GM18505 (cell line): ENCODE measurements at regions not wholly inside any gene's neighbourhood (a gene's known extent, or its start where the extent isn't known, plus 50 kb on each side); places are given as distances from the start of the nearest gene placed in this dataset.
"Not testable (repeated sequence)": the region's sequence is repeated elsewhere in the genome, so short reads cannot be mapped to it uniquely, and the experiment has no call there.

Experiments used
- ATAC-seq: cut with Tn5 transposase; IDR thresholded peaks from one replicate; pipeline ENCODE4 v1.9.1; 2021; ENCODE audit not compliant: unreplicated experiment
- POLR2A ChIP-seq: IDR thresholded peaks from 4 replicates; pipeline ENCODE4 v1.6.1; 2011; ENCODE audit warnings: borderline replicate concordance; ENCODE audit not compliant: insufficient read depth, insufficient read length; ENCODE audit errors: extremely low read depth

DNA sequence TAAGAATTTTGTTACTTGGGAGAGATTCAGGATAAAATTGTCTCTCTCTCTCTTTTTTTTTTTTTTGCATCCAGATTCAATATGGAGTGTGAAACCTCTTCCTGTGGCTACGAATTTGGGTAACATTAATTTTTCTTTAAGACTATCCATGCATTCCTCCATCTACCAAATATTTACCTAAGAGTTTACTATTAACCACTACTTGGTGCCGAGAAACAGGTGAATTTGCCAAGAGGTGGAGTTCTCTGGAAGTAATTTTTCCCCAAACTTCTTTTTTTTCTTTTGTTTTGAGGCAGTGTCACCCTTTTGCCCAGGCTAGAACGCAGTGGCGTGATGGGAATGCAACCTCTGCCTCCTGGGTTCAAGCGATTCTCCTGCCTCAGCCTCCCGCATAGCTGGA is 206.3 kb upstream of the VLDLR start:
- no peak for TF ChIP-seq POLR2A
- no peak for ATAC-seq

DNA sequence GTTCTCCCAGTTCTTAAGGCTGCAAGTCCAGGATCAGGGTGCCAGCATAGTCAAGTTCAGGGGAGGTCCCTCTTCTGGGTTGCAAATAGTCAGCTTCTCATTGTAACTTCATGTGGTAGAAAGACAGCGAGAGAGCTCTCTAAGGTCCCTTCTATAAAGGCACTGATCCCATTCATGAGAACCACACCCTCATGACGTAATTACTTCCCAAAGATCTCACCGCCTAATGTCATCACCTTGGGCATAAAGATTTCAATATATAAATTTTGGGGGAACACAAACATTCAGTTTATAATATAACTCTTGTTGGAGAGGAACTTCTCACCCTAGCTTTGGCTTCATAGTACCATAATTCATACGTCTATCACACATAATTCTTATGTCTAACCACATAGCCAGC is 203.9 kb upstream of the VLDLR start:
- no peak for ATAC-seq
- no peak for TF ChIP-seq POLR2A

DNA sequence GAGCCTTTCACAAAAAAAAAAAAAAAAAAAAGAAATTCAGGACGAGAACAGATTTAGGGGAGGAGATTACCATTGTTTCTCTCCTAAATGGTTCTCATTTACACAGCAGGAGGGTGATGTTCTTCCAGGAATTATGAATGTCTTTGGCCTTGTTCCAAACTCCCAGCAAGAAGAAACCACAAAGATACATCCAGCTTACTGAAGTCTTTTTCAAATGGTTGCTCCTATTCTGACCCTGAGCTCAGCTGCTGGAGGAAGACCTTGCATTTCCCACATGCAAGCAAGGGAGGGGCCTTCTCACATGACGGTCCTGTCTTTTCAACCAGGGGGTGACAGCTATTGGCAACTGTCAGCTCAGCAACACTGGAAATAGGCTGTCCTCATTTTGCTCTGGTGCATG is 203.0 kb upstream of the VLDLR start:
- TF ChIP-seq POLR2A = no peak
- no peak for ATAC-seq

- TF ChIP-seq POLR2A = no peak
- no peak for ATAC-seq
These were observed 202.2 kb upstream of the VLDLR start for GRCh38 chr9:2419347-2419746.

- TF ChIP-seq POLR2A = no peak
- ATAC-seq = no peak
These were observed 201.0 kb upstream of the VLDLR start for GRCh38 chr9:2420543-2420942.

GRCh38 chr9:2424619-2425033 is 197.0 kb upstream of the VLDLR start:
- TF ChIP-seq POLR2A = no peak
- no peak for ATAC-seq

GRCh38 chr9:2425676-2426075 is 195.9 kb upstream of the VLDLR start:
- no peak for TF ChIP-seq POLR2A
- ATAC-seq = no peak

- no peak for TF ChIP-seq POLR2A
- no peak for ATAC-seq
These were observed 194.3 kb upstream of the VLDLR start for GRCh38 chr9:2427120-2427891.

- ATAC-seq = no peak
- no peak for TF ChIP-seq POLR2A
These were observed 181.6 kb upstream of the VLDLR start for GRCh38 chr9:2439957-2440356.

GRCh38 chr9:2443933-2444332 is 177.7 kb upstream of the VLDLR start:
- ATAC-seq = not testable (repeated sequence)

- no peak for ATAC-seq
These were observed 173.3 kb upstream of the VLDLR start for GRCh38 chr9:2448193-2448738.

GRCh38 chr9:2453106-2453505 is 168.5 kb upstream of the VLDLR start:
- no peak for ATAC-seq
- TF ChIP-seq POLR2A = no peak

More at GRCh38 chr9:2448193-2448738, 173.3 kb upstream of the VLDLR start:
- no peak for TF ChIP-seq POLR2A

- no peak for ATAC-seq
- TF ChIP-seq POLR2A = no peak
These were observed 167.9 kb upstream of the VLDLR start for GRCh38 chr9:2453701-2454100.

- no peak for TF ChIP-seq POLR2A
- ATAC-seq = no peak
These were observed 161.8 kb upstream of the VLDLR start for GRCh38 chr9:2459756-2460155.
